ENCODE measurements at regions not wholly inside any gene's neighbourhood (a gene's known extent, or its start where the extent isn't known, plus 50 kb on each side); places are given as distances from the start of the nearest gene placed in this dataset.

DNA sequence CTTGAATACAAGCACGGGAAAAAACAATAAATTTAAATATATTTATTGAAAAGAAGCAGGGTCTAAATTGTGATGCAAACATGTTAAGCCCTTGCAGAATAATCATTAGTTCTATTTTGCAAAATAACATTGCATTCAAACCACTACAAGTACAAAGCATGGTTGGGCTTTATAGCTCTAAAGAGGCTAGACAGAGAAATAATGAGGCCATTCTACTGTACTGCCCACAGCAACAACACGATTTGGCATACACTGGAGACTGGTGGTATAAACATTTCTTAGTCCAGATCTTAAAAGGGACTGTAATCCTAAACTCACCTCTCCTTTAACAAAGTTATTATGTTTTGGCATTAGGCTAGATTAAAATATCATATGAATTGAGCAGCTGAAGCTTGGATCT is 204.3 kb upstream of the LRIG1 start:
- no peaks in the 10 kb centered on the region for H3K9me2 ChIP-seq (ENCODE audit: insufficient read depth)
- DNase-seq (ENCODE audit: low read depth, low spot score) (no peak), ATAC-seq (no peak)
- ChIA-PET CTCF (no interaction called here), RAD21 (ENCODE audit: low non-redundant PET in 1 of 2, low total read pairs in 2 of 2, uncharacterized antibody in 2 of 2, unreplicated experiment in 2 of 2) (no interaction called here), POLR2A (no interaction called here)
- no peaks in the 10 kb centered on the region for H3K4me1 ChIP-seq (ENCODE audit: control insufficient read depth in 1 of 2, insufficient read depth in 2 of 2, low read length in 2 of 2)
- H2AFZ ChIP-seq (ENCODE audit: low read depth, low read length, poor library complexity, severe bottlenecking) = no peak overlapping the region
- no peak overlapping the region for H3K4me3 ChIP-seq (replicated peaks in 1 of 2; ENCODE audit: low read depth in 1 of 2, low read length in 2 of 2)
- 0 out of 2 replicates have a peak, but pooled peaks cover 6% of the 10 kb centered on the region for H3K27me3 ChIP-seq (ENCODE audit: insufficient read depth, low read length)
- H3K79me2 ChIP-seq (ENCODE audit: insufficient read depth, low read length) = no peaks in the 10 kb centered on the region
- H4K20me1 ChIP-seq (ENCODE audit: insufficient read depth) = no peaks in the 10 kb centered on the region
- intact Hi-C loops (cut with micrococcal nuclease) = no loop called here
- no peak overlapping the region for H3K27ac ChIP-seq (ENCODE audit: low read depth, low read length)
- no peaks in the 10 kb centered on the region for H3K36me3 ChIP-seq (ENCODE audit: control insufficient read depth in 1 of 2, insufficient read depth in 2 of 2, low read length in 2 of 2)
- H3K9me3 ChIP-seq (ENCODE audit: control insufficient read depth in 1 of 2, insufficient read depth in 1 of 2, low read depth in 1 of 2, low read length in 2 of 2) = no peaks in the 10 kb centered on the region
- no peak overlapping the region for H3K9ac ChIP-seq (ENCODE audit: low read length)
- BruUV-seq (replicated peaks) = no TSS peak
- no peak for TF ChIP-seq EZH2 (IDR thresholded peaks at IDR 0.05)
- no peak for TF ChIP-seq SRF (IDR thresholded peaks at IDR 0.05; ENCODE audit: low read depth)
- TF ChIP-seq YY1 (IDR thresholded peaks at IDR 0.05; ENCODE audit: extremely low read depth, insufficient replicate concordance, low read depth, low read length) = no peak
- TF ChIP-seq, protein P1, sequence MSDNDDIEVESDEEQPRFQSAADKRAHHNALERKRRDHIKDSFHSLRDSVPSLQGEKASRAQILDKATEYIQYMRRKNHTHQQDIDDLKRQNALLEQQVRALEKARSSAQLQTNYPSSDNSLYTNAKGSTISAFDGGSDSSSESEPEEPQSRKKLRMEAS (IDR thresholded peaks at IDR 0.05) = no peak
- TF ChIP-seq CEBPB (IDR thresholded peaks at IDR 0.05; ENCODE audit: low read depth) = no peak
- TF ChIP-seq POLR2AphosphoS5 (IDR thresholded peaks at IDR 0.05; ENCODE audit: low read depth, low read length) = no peak
- no peak for TF ChIP-seq ELF1 (IDR thresholded peaks at IDR 0.05; ENCODE audit: borderline replicate concordance, low read depth)
- TF ChIP-seq, protein P2, sequence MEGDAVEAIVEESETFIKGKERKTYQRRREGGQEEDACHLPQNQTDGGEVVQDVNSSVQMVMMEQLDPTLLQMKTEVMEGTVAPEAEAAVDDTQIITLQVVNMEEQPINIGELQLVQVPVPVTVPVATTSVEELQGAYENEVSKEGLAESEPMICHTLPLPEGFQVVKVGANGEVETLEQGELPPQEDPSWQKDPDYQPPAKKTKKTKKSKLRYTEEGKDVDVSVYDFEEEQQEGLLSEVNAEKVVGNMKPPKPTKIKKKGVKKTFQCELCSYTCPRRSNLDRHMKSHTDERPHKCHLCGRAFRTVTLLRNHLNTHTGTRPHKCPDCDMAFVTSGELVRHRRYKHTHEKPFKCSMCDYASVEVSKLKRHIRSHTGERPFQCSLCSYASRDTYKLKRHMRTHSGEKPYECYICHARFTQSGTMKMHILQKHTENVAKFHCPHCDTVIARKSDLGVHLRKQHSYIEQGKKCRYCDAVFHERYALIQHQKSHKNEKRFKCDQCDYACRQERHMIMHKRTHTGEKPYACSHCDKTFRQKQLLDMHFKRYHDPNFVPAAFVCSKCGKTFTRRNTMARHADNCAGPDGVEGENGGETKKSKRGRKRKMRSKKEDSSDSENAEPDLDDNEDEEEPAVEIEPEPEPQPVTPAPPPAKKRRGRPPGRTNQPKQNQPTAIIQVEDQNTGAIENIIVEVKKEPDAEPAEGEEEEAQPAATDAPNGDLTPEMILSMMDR (IDR thresholded peaks at IDR 0.05 in 2 of 3, conservative IDR thresholded peaks at IDR 0.05 in 1 of 3; ENCODE audit: borderline replicate concordance in 1 of 3, insufficient read depth in 1 of 3, low read depth in 2 of 3, low read length in 2 of 3) = no peak
- no peak for TF ChIP-seq CBX3 (IDR thresholded peaks at IDR 0.05; ENCODE audit: low read depth)
- no peak for TF ChIP-seq JUND (IDR thresholded peaks at IDR 0.05)
- TF ChIP-seq, protein P3, sequence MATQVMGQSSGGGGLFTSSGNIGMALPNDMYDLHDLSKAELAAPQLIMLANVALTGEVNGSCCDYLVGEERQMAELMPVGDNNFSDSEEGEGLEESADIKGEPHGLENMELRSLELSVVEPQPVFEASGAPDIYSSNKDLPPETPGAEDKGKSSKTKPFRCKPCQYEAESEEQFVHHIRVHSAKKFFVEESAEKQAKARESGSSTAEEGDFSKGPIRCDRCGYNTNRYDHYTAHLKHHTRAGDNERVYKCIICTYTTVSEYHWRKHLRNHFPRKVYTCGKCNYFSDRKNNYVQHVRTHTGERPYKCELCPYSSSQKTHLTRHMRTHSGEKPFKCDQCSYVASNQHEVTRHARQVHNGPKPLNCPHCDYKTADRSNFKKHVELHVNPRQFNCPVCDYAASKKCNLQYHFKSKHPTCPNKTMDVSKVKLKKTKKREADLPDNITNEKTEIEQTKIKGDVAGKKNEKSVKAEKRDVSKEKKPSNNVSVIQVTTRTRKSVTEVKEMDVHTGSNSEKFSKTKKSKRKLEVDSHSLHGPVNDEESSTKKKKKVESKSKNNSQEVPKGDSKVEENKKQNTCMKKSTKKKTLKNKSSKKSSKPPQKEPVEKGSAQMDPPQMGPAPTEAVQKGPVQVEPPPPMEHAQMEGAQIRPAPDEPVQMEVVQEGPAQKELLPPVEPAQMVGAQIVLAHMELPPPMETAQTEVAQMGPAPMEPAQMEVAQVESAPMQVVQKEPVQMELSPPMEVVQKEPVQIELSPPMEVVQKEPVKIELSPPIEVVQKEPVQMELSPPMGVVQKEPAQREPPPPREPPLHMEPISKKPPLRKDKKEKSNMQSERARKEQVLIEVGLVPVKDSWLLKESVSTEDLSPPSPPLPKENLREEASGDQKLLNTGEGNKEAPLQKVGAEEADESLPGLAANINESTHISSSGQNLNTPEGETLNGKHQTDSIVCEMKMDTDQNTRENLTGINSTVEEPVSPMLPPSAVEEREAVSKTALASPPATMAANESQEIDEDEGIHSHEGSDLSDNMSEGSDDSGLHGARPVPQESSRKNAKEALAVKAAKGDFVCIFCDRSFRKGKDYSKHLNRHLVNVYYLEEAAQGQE (IDR thresholded peaks at IDR 0.05; ENCODE audit: low read depth) = no peak
- no peak for TF ChIP-seq RAD21 (IDR thresholded peaks at IDR 0.05; ENCODE audit: low read depth)
- no peak for TF ChIP-seq ZFX (IDR thresholded peaks at IDR 0.05)
- no peak for TF ChIP-seq SIN3A (IDR thresholded peaks at IDR 0.05; ENCODE audit: low read depth)
- no peak for TF ChIP-seq ZNF274 (IDR thresholded peaks at IDR 0.05; ENCODE audit: low read depth, low read length)
- no peak overlapping the region for H3K4me2 ChIP-seq (ENCODE audit: low read length)

All from HCT116 (cell line).